Neuron (in vitro differentiated cells): ENCODE measurements at regions not wholly inside any gene's neighbourhood (a gene's known extent, or its start where the extent isn't known, plus 50 kb on each side); places are given as distances from the start of the nearest gene placed in this dataset.
"Not testable (repeated sequence)": the region's sequence is repeated elsewhere in the genome, so short reads cannot be mapped to it uniquely, and the experiment has no call there.

ENCODE experiments used
- H2AFZ ChIP-seq: one replicate; pipeline ENCODE4 v1.6.1; 2013; ENCODE audit warnings: low read depth, mild to moderate bottlenecking, inconsistent platforms, low read length, moderate library complexity
- H3K27me3 ChIP-seq: one replicate; pipeline ENCODE4 v1.6.1; 2013; ENCODE audit warnings: low read length; ENCODE audit not compliant: insufficient read depth
- H3K36me3 ChIP-seq: one replicate; pipeline ENCODE4 v1.6.1; 2013; ENCODE audit warnings: low read length; ENCODE audit not compliant: insufficient read depth
- H3K4me1 ChIP-seq: one replicate; pipeline ENCODE4 v1.6.1; 2013; ENCODE audit warnings: low read length; ENCODE audit not compliant: insufficient read depth
- H3K4me3 ChIP-seq: 2 replicates; pipeline ENCODE4 v1.5.1; 2013; ENCODE audit warnings: mild to moderate bottlenecking, low read length, moderate library complexity
- H3K9me3 ChIP-seq: one replicate; pipeline ENCODE4 v1.6.1; 2013; ENCODE audit warnings: low read length

DNA sequence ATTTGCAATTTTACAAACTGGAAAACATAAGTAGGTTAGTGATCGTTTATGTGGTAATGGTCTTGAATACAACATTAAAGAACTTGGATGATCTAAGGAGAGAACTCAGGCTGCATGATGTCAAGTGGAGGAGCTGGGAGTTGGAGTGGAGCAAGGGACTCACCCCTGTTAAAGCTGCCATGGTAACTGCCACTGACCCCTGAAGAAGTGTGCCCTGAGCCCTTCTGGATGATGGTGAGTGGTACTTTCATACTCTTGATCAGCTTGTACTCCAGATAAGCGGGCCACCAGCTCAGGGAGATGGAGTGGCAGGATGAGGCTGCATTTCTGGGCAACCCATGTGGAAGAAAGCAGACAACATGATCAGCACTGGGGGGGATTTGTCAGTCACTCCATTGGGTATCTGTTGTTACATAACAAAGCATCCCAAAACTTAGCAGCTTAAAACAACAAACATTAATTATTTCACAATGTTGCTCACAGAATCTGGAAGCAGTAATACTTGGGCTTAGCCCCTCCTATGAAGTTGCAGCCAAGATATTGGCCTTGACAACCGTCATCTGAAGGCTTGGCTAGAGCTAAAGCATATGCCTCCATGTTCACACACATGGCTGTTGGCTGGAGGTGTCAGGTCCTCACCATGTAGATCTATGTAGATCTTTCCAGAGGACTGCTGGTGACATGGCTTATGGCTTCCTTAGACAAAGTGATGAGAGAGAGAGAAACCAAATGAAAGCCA lies 213.8 kb downstream of the DUSP10 start:
- Histone ChIP-seq H3K27me3 (no peaks in the 10 kb centered on the region), H3K4me1 (no peaks in the 10 kb centered on the region), H3K36me3 (no peaks in the 10 kb centered on the region), H2AFZ (no peak overlapping the region), H3K9me3 (no peaks in the 10 kb centered on the region), H3K4me3 (no peak overlapping the region)

DNA sequence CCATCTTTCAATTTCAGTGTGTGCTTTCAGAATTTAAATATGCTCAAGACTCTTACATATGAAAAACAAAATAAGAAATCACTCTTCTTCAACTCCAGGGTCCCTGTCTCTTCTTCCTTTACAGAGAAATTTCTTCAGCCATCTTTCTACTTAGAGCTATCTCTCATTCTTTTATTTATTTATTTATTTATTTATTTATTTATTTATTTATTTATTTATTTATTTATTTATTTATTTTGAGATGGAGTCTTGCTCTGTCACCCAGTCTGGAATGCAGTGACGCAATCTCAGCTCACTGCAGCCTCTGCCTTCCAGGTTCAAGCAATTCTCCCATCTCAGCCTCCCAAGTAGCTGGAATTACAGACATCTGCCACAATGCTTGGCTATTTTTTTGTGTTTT lies 211.7 kb downstream of the DUSP10 start:
- H3K27me3 ChIP-seq, H3K9me3 ChIP-seq, H3K4me1 ChIP-seq, H3K4me3 ChIP-seq, H2AFZ ChIP-seq, H3K36me3 ChIP-seq: not testable (repeated sequence)

DNA sequence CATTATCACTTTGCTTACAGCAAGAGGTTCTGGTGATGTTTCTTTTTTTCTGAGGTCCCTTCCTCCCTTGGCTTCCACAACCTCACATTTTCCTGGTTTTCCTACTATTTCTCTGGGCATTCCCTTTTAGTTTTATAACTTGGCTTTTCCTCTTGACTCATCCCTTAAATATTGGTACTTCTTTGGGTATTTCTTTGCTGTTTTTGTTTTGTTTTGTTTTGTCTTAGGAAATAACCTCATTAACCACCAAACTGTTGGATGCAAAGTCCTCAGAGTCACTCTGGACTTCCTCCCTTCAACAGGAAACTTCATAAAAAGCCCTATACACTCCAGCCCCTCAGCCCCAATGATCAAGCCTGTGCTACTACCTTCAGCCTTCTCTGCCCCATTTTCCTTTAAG lies 211.1 kb downstream of the DUSP10 start:
- Histone ChIP-seq H3K36me3 (no peaks in the 10 kb centered on the region), H3K27me3 (no peaks in the 10 kb centered on the region), H2AFZ (no peak overlapping the region), H3K4me3 (no peak overlapping the region), H3K9me3 (no peaks in the 10 kb centered on the region), H3K4me1 (no peaks in the 10 kb centered on the region)

DNA sequence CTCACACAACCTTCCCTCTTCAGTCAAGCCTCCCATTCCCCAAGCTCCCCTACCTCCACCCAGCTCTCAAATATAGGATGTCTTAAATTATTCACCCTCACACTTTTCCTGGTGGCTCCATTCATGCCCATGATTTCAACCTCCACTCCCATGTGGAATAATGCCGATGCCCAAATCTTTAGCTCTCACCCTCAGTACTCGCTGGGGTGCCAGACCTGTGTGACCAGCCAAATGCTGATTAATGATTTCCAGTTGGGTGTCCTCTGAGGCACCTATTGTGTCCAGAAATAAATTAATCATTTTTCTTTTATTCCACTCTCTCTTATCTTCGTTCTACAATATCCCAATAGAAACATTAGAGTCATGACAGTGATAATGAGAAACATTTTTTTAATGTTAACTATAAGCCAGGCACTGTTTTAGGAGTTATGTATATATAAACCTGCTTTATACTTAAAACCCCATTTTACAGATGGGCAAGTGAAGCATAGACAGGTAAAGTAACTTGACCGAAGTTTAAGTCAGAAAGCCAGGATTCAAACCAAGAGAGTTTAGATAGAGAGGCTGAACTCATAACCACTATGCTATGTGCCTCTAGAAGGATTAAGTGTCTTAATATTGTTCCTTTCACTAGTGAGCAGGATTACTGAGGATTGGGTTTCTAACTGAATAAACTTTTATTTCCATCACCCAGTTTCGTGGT lies 209.7 kb downstream of the DUSP10 start:
- H3K9me3 ChIP-seq: no peaks in the 10 kb centered on the region

DNA sequence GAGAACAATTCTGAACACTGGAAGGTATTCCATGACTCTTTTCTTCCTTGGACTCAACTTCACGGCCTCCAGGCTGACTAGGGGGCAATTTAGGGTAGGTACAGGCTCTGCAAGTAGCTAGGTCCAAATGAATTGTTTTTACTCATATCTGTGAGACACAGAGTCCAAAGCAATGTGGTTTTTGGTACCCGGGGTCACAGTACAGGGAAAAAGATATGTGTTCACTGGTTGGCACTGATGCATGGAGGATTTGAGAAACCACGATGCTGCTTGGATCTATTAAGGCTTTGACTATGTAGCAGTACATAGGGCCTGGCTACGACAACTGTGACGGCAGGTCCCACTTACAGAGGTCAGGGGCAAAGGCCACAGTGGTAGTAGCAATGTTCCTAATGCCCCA lies 200.6 kb downstream of the DUSP10 start:
- Histone ChIP-seq H3K27me3 (no peaks in the 10 kb centered on the region), H3K4me1 (no peaks in the 10 kb centered on the region), H3K36me3 (no peaks in the 10 kb centered on the region), H2AFZ (no peak overlapping the region), H3K4me3 (no peak overlapping the region), H3K9me3 (no peaks in the 10 kb centered on the region)

More for the DNA sequence above, 209.7 kb downstream of the DUSP10 start:
- Histone ChIP-seq H2AFZ (no peak overlapping the region), H3K36me3 (no peaks in the 10 kb centered on the region), H3K4me3 (no peak overlapping the region), H3K4me1 (no peaks in the 10 kb centered on the region), H3K27me3 (no peaks in the 10 kb centered on the region)

DNA sequence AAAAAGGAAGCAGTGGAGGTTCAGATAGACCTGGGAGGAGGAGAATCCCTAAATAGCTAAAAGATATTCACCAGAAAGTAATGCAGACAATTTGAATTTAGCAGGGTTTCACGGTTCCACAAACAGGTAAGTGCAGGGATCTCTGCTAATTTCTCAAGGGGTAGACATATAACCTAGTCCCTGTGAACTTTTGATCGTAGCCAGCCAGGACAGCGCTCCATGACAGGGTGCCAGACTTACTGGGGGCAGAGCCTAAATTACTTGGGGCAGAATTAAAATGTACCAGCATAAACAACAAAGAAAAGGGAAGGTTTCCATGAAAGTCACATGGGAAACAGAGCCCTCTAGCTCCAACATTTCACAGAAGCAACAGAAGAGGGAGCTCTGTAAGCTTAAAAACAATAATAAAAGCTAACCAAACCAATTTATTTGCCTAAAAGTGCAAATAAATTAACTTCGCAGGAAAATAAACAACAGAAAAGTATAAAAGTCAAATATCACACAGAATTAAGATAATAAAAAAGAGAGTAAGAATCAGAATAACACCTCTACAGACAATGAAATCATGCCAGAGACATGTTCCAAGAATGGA lies 198.3 kb downstream of the DUSP10 start:
- H3K9me3 ChIP-seq: no peaks in the 10 kb centered on the region
- no peaks in the 10 kb centered on the region for H3K27me3 ChIP-seq
- H2AFZ ChIP-seq: no peak overlapping the region
- H3K36me3 ChIP-seq: no peaks in the 10 kb centered on the region
- no peak overlapping the region for H3K4me3 ChIP-seq
- H3K4me1 ChIP-seq: no peaks in the 10 kb centered on the region

DNA sequence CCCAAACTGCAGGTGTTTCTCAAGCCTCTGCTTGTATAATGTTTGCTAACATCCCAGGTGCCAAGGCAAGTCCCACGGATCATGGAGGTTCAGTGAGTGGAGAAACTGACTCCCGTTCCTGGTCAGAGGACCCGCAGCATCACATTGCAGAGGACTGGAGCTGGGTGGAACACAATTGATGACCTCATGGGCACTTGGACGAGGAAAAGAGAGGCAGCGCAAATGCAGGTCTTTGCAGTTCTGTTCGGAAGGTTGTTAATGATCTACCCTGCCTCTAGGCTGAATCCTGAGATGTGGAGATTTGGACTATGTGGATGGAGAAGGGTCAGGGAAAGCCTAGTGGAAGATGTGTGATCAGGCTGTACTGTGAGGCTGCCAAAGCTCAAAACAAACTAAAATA lies 192.9 kb downstream of the DUSP10 start:
- Histone ChIP-seq H3K36me3 (no peaks in the 10 kb centered on the region), H3K4me3 (no peak overlapping the region)

DNA sequence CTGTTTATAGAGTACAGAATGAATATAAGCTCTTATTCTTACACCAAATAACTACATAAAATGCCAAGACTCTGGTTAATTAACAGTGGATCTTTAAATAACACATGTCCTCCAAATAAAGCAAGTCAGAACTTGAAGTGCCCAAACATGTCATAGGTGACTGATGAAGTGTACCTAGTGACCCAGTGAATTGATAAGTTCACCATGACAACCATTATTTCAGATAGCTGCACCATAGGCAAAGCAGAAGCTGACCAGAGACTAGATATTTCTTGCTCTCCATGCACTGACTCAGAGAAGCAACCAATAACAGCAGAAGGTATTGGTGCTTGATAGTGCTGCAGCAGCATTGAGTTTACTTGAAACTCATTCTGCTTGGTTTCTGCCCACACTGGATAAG lies 192.1 kb downstream of the DUSP10 start:
- Histone ChIP-seq H3K4me3 (no peak overlapping the region), H3K36me3 (no peaks in the 10 kb centered on the region), H3K4me1 (no peaks in the 10 kb centered on the region), H3K27me3 (no peaks in the 10 kb centered on the region), H2AFZ (no peak overlapping the region), H3K9me3 (no peaks in the 10 kb centered on the region)

More for the DNA sequence above, 192.9 kb downstream of the DUSP10 start:
- Histone ChIP-seq H2AFZ (no peak overlapping the region), H3K27me3 (no peaks in the 10 kb centered on the region), H3K9me3 (no peaks in the 10 kb centered on the region), H3K4me1 (no peaks in the 10 kb centered on the region)

DNA sequence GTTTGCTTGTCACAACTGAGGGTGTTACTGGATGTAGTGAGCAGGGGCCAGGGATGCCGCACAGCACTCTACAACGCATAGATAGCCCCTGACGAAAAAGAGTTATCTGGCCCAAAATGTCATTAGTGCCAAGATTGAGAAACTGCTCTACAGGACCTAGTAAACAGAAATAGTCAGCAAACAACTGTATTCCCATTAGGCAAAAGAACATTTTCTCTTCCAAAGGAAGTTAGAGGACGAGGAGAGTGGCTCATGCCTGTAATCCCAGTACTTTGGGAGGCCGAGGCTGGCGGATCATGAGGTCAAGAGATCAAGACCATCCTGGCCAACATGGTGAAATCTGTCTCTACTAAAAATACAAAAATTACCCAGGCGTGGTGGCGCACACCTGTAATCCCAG lies 189.1 kb downstream of the DUSP10 start:
- not testable (repeated sequence) for H3K27me3 ChIP-seq, H3K9me3 ChIP-seq, H3K4me3 ChIP-seq, H3K4me1 ChIP-seq, H3K36me3 ChIP-seq, H2AFZ ChIP-seq

DNA sequence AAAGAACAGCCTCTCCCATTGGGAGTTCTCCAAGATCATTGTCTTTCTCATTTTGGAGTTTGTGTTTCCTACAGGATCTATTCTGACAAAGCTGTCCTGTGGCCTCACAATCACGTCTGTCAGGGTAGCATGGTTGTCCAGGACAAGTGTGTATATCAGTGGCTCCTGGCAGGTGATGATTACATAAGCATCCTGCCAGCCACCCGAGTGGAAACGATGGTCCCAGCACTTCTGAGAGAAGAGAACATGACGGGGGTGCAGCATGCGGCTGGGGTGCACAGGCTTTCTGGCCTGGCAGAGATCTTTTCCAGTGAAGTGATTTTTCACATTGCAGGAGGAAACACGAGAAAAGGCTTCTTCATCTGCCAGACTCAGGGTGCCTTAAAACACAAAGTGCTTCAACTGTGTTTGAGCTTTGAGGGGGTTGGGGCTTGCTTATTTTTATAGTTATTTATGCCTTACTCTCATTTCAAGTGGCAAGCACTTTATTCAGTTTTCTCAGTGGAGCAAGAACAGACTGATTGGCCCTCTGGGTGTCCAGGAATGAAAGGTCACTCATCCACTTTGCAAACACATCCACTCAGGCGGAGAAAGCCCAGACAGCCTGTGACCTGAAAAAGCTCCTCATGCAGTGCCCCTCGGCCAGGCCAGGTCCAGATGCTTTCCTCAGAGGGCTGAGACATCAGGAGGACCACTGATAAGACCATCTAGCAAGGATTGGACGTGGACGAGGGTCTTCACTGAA lies 186.0 kb downstream of the DUSP10 start:
- H3K27me3 ChIP-seq: no peaks in the 10 kb centered on the region
- no peaks in the 10 kb centered on the region for H3K36me3 ChIP-seq
- H3K9me3 ChIP-seq: no peaks in the 10 kb centered on the region
- no peak overlapping the region for H3K4me3 ChIP-seq
- no peak overlapping the region for H2AFZ ChIP-seq
- H3K4me1 ChIP-seq: no peaks in the 10 kb centered on the region

DNA sequence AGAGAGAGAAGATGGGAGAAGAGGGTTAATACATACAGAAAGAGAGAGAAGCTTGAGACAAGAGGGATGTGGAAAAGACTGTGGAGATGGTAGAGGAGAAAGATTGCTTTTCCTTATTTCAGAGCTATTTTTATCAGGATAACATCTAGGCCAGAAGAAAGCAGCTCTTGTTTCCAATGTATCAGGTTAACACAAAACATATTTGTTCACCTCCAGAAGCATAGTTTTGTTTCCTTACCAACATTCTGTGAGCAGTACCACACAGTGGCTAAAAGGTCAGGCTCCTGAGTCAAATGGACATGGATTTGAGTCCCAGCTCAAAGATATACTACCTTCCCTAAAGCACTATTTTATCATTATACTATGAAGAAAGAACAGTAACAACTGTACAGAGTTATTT lies 185.5 kb downstream of the DUSP10 start:
- Histone ChIP-seq H3K36me3 (no peaks in the 10 kb centered on the region), H2AFZ (no peak overlapping the region), H3K27me3 (no peaks in the 10 kb centered on the region), H3K4me1 (no peaks in the 10 kb centered on the region), H3K4me3 (no peak overlapping the region), H3K9me3 (no peaks in the 10 kb centered on the region)

DNA sequence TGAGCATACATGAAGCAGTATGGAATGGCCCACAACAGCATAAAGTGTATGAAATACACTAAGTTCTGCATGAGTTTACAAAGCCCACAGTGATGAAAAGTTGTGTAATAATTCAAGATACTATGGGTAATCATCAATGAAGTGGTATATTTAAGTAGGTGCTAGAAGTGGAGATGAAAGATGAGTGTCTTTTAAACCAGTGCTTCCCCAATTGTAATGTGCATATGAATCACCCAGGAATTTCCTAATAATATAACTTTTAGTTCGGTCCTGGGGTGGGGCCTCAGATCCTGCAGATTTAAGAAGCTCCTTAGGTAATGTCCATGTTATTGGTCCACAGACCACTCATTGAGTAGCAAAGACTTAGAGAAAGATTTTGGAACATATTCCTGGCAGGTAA lies 184.9 kb downstream of the DUSP10 start:
- no peaks in the 10 kb centered on the region for H3K9me3 ChIP-seq
- H3K4me1 ChIP-seq: no peaks in the 10 kb centered on the region
- no peaks in the 10 kb centered on the region for H3K36me3 ChIP-seq
- H2AFZ ChIP-seq: no peak overlapping the region
- no peaks in the 10 kb centered on the region for H3K27me3 ChIP-seq
- H3K4me3 ChIP-seq: no peak overlapping the region

DNA sequence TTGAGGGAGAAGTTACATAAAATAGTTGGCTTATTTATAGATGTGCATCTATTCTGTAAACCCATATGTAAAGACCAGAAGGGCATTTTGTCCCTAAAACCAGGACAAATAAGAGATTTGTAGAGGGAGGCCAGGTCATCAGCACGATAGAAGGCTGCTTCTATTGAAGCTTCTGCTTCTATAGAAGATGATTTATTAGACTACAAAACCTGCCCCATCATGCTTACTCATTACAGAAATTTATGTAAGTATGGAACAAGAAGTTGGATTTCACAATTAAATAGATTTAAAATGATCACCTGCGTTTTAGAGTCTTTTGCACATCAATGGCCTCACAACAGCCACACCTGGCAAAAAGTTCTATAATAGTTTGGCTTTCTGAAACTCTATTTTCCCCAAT lies 183.5 kb downstream of the DUSP10 start:
- no peaks in the 10 kb centered on the region for H3K36me3 ChIP-seq
- H3K4me1 ChIP-seq: no peaks in the 10 kb centered on the region
- no peaks in the 10 kb centered on the region for H3K9me3 ChIP-seq
- no peaks in the 10 kb centered on the region for H3K27me3 ChIP-seq
- no peak overlapping the region for H3K4me3 ChIP-seq
- H2AFZ ChIP-seq: no peak overlapping the region
